ENCODE measurements at regions not wholly inside any gene's neighbourhood (a gene's known extent, or its start where the extent isn't known, plus 50 kb on each side); places are given as distances from the start of the nearest gene placed in this dataset.

- H3K27me3 ChIP-seq (ENCODE audit: control insufficient read depth, insufficient read depth, low read length), result no peaks in the 10 kb centered on the region
- no peak overlapping the region for H3K27ac ChIP-seq (ENCODE audit: insufficient read depth, low read length)
- no peak overlapping the region for H2AFZ ChIP-seq (ENCODE audit: low read length)
- no peaks in the 10 kb centered on the region for H4K20me1 ChIP-seq (ENCODE audit: control insufficient read depth, extremely low read depth, insufficient read depth, low read length)
- H3K9ac ChIP-seq (ENCODE audit: insufficient read depth, low read length), result no peak overlapping the region
- H3K9me3 ChIP-seq (ENCODE audit: control insufficient read depth, insufficient read depth, low read depth, low read length), result no peaks in the 10 kb centered on the region
- DNase-seq (ENCODE audit: low read depth in 2 of 2), result no peak
- H3K36me3 ChIP-seq (ENCODE audit: control insufficient read depth, insufficient read depth, low read length), result no peaks in the 10 kb centered on the region
- H3K4me2 ChIP-seq (ENCODE audit: extremely low read depth, insufficient read depth, low read length), result peak overlapping the region; percentile 23
- no peaks in the 10 kb centered on the region for H3K79me2 ChIP-seq (ENCODE audit: control insufficient read depth, insufficient read depth, low read length)
- no peak overlapping the region for H3K4me3 ChIP-seq (replicated peaks in 1 of 4; ENCODE audit: control extremely low read depth in 1 of 4, insufficient read depth in 1 of 4, low read depth in 3 of 4, low read length in 4 of 4)
- TF ChIP-seq CTCF (conservative IDR thresholded peaks at IDR 0.05 in 1 of 2, IDR thresholded peaks at IDR 0.05 in 1 of 2; ENCODE audit: low read depth in 1 of 2, low read length in 2 of 2) (no peak), EZH2 (IDR thresholded peaks at IDR 0.05; ENCODE audit: low read length, missing control alignments) (no peak)
- no peaks in the 10 kb centered on the region for H3K4me1 ChIP-seq (ENCODE audit: control insufficient read depth, extremely low read depth, insufficient read depth, low read length)
These were observed 411.3 kb upstream of the PSMD7 start for GRCh38 chr16:73885319-73885718.

- H3K4me3 ChIP-seq (replicated peaks in 1 of 4; ENCODE audit: control extremely low read depth in 1 of 4, insufficient read depth in 1 of 4, low read depth in 3 of 4, low read length in 4 of 4), result no peak overlapping the region
- H3K27me3 ChIP-seq (ENCODE audit: control insufficient read depth, insufficient read depth, low read length), result no peaks in the 10 kb centered on the region
- H2AFZ ChIP-seq (ENCODE audit: low read length), result no peak overlapping the region
- H3K9ac ChIP-seq (ENCODE audit: insufficient read depth, low read length), result no peak overlapping the region
- H3K27ac ChIP-seq (ENCODE audit: insufficient read depth, low read length), result no peak overlapping the region
- H4K20me1 ChIP-seq (ENCODE audit: control insufficient read depth, extremely low read depth, insufficient read depth, low read length), result no peaks in the 10 kb centered on the region
- no peak for DNase-seq (ENCODE audit: low read depth in 2 of 2)
- TF ChIP-seq CTCF (conservative IDR thresholded peaks at IDR 0.05 in 1 of 2, IDR thresholded peaks at IDR 0.05 in 1 of 2; ENCODE audit: low read depth in 1 of 2, low read length in 2 of 2) (no peak), EZH2 (IDR thresholded peaks at IDR 0.05; ENCODE audit: low read length, missing control alignments) (no peak)
- H3K79me2 ChIP-seq (ENCODE audit: control insufficient read depth, insufficient read depth, low read length), result no peaks in the 10 kb centered on the region
- H3K4me1 ChIP-seq (ENCODE audit: control insufficient read depth, extremely low read depth, insufficient read depth, low read length), result no peaks in the 10 kb centered on the region
- no peak overlapping the region for H3K4me2 ChIP-seq (ENCODE audit: extremely low read depth, insufficient read depth, low read length)
- H3K36me3 ChIP-seq (ENCODE audit: control insufficient read depth, insufficient read depth, low read length), result no peaks in the 10 kb centered on the region
- no peaks in the 10 kb centered on the region for H3K9me3 ChIP-seq (ENCODE audit: control insufficient read depth, insufficient read depth, low read depth, low read length)
These were observed 412.8 kb upstream of the PSMD7 start for GRCh38 chr16:73883841-73884240.

- no peaks in the 10 kb centered on the region for H3K36me3 ChIP-seq (ENCODE audit: control insufficient read depth, insufficient read depth, low read length)
- H3K27me3 ChIP-seq (ENCODE audit: control insufficient read depth, insufficient read depth, low read length), result no peaks in the 10 kb centered on the region
- no peaks in the 10 kb centered on the region for H3K79me2 ChIP-seq (ENCODE audit: control insufficient read depth, insufficient read depth, low read length)
- no peak overlapping the region for H3K4me2 ChIP-seq (ENCODE audit: extremely low read depth, insufficient read depth, low read length)
- H3K9me3 ChIP-seq (ENCODE audit: control insufficient read depth, insufficient read depth, low read depth, low read length), result no peaks in the 10 kb centered on the region
- H4K20me1 ChIP-seq (ENCODE audit: control insufficient read depth, extremely low read depth, insufficient read depth, low read length), result no peaks in the 10 kb centered on the region
- TF ChIP-seq EZH2 (IDR thresholded peaks at IDR 0.05; ENCODE audit: low read length, missing control alignments) (no peak), CTCF (conservative IDR thresholded peaks at IDR 0.05 in 1 of 2, IDR thresholded peaks at IDR 0.05 in 1 of 2; ENCODE audit: low read depth in 1 of 2, low read length in 2 of 2) (no peak)
- no peaks in the 10 kb centered on the region for H3K4me1 ChIP-seq (ENCODE audit: control insufficient read depth, extremely low read depth, insufficient read depth, low read length)
- no peak for DNase-seq (ENCODE audit: low read depth in 2 of 2)
- H3K4me3 ChIP-seq (replicated peaks in 1 of 4; ENCODE audit: control extremely low read depth in 1 of 4, insufficient read depth in 1 of 4, low read depth in 3 of 4, low read length in 4 of 4), result no peak overlapping the region
- no peak overlapping the region for H2AFZ ChIP-seq (ENCODE audit: low read length)
- H3K27ac ChIP-seq (ENCODE audit: insufficient read depth, low read length), result no peak overlapping the region
- no peak overlapping the region for H3K9ac ChIP-seq (ENCODE audit: insufficient read depth, low read length)
These were observed 413.5 kb upstream of the PSMD7 start for GRCh38 chr16:73883126-73883525.

Data from fibroblast of lung (primary cell).